Right lobe of liver (tissue), 4 donors: ENCODE measurements at regions not wholly inside any gene's neighbourhood (a gene's known extent, or its start where the extent isn't known, plus 50 kb on each side); places are given as distances from the start of the nearest gene placed in this dataset.

Experiments used
- CTCF ChIP-seq, 4 donors: fragments of 200-600 bp in 3 of 4; fragments of 450-650 bp in 1 of 4; IDR thresholded peaks; one replicate each; pipeline versions ENCODE4 v1.5.1 to v1.8.0; 2016 to 2022; ENCODE audit warnings: antibody characterized with exemption in 4 of 4, mild to moderate bottlenecking in 2 of 4
- POLR2A ChIP-seq: fragments of 450-650 bp; IDR thresholded peaks from one replicate; pipeline ENCODE4 v1.6.1; 2017; ENCODE audit warnings: antibody characterized with exemption, mild to moderate bottlenecking
- donor health status: DM: no; HTN: no; CAD: no.
- donor health status: DM: no; HTN: no; CAD: no.
- donor health status: DM: no; HTN: yes; CAD: no.

DNA sequence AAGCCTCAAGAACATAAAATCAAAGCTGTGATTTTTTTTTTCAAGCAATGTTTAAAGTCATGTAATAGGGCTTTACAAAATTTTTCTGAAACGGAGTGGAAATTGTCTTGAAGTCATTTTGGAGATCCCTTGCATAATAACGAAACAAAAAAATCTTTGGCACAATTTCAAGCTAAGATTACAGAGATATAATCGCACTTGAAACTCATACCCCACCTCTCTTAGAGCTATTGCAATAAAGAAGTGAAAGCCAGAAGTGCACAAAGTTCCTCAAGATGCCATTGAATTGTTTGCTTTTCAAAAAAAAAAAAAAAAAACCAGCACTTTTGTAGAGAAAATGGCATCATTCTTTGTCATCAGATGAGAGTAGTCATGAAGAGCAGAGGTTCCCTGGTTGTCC is 152.3 kb downstream of the PAX3 start:
- TF ChIP-seq CTCF (IDR thresholded peaks at IDR 0.05): no peak
- TF ChIP-seq POLR2A: no peak
